Mammary epithelial cell (primary cell): ENCODE measurements at regions not wholly inside any gene's neighbourhood (a gene's known extent, or its start where the extent isn't known, plus 50 kb on each side); places are given as distances from the start of the nearest gene placed in this dataset.

Experiments used
- EZH2 ChIP-seq: IDR thresholded peaks from 2 replicates; pipeline ENCODE4 v1.6.1; 2012; ENCODE audit warnings: low read length, inconsistent platforms, borderline replicate concordance
- TF ChIP-seq, protein P1 (sequence below), 2 donors: IDR thresholded peaks in 1 of 2; conservative IDR thresholded peaks in 1 of 2; 2 replicates each; pipeline ENCODE4 v1.5.1; 2011 to 2012; ENCODE audit warnings: inconsistent platforms in 2 of 2, low read length in 2 of 2, mild to moderate bottlenecking in 2 of 2, control low read depth in 1 of 2, low read depth in 1 of 2; ENCODE audit not compliant: insufficient read depth in 1 of 2; ENCODE audit errors: extremely low read depth in 1 of 2

DNA sequence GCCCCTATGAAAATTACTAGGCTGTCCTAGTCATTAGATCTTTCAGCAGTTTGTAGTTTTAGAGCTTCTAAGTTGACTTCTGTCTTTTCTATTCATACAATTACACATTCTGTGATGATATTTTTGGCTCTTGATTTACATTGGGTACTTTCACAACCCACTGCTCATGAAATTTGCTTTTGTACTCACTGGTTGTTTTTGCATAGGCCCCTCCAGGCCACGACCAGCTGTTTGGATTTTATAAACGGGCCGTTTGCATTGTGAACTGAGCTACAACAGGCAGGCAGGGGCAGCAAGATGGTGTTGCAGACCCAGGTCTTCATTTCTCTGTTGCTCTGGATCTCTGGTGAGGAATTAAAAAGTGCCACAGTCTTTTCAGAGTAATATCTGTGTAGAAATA, 193.8 kb downstream of the RPIA start:
- no peak for TF ChIP-seq EZH2
- TF ChIP-seq, protein P1, sequence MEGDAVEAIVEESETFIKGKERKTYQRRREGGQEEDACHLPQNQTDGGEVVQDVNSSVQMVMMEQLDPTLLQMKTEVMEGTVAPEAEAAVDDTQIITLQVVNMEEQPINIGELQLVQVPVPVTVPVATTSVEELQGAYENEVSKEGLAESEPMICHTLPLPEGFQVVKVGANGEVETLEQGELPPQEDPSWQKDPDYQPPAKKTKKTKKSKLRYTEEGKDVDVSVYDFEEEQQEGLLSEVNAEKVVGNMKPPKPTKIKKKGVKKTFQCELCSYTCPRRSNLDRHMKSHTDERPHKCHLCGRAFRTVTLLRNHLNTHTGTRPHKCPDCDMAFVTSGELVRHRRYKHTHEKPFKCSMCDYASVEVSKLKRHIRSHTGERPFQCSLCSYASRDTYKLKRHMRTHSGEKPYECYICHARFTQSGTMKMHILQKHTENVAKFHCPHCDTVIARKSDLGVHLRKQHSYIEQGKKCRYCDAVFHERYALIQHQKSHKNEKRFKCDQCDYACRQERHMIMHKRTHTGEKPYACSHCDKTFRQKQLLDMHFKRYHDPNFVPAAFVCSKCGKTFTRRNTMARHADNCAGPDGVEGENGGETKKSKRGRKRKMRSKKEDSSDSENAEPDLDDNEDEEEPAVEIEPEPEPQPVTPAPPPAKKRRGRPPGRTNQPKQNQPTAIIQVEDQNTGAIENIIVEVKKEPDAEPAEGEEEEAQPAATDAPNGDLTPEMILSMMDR (conservative IDR thresholded peaks at IDR 0.05 in 1 of 2, IDR thresholded peaks at IDR 0.05 in 1 of 2; ENCODE audit: extremely low read depth in 1 of 2, insufficient read depth in 1 of 2, low read depth in 1 of 2, low read length in 2 of 2), result no peak
